GM23248 (cell line): ENCODE measurements at regions not wholly inside any gene's neighbourhood (a gene's known extent, or its start where the extent isn't known, plus 50 kb on each side); places are given as distances from the start of the nearest gene placed in this dataset.

ENCODE experiments used
- EZH2 ChIP-seq: fragments of 200-600 bp; sonication (generic); IDR thresholded peaks from 2 replicates; pipeline ENCODE4 v1.6.1; 2018; ENCODE audit warnings: antibody characterized with exemption, mild to moderate bottlenecking; ENCODE audit not compliant: insufficient read depth, poor library complexity, severe bottlenecking
- EZH2phosphoT487 ChIP-seq: fragments of 200-600 bp; sonication (generic); IDR thresholded peaks from 2 replicates; pipeline ENCODE4 v1.6.1; 2018; ENCODE audit warnings: antibody characterized with exemption, moderate library complexity, mild to moderate bottlenecking, low read depth; ENCODE audit not compliant: insufficient read depth

DNA sequence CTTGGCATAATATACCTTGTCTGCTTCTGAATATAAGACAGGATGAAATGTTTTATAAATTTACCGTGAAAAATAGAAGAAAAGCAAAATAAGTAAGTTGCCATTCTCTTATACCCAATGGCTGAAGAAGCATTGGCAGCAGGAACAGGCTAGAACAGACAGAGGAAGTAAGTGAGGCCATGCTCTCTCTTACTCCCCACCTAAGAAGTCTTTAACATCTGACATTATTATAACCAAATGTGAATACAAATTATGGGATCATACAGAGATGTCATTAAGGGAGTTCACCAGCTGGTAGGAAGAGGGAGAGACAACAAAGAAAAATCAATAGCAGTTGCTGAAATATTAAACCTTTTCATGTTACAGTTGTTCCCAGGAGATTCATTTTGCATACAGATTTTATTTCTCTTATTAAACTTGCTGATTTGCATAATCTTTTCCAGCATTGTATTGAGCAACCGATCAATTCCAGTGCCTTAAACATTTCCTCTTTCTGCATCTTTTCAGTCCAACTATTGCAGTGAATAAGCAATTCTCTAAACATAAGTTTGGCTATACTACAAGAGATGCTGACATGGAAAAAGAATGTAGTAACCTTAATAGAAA is 270.6 kb downstream of the SLC6A15 start:
- TF ChIP-seq EZH2phosphoT487 (no peak), EZH2 (no peak)
